ENCODE measurements at regions not wholly inside any gene's neighbourhood (a gene's known extent, or its start where the extent isn't known, plus 50 kb on each side); places are given as distances from the start of the nearest gene placed in this dataset.

GRCh38 chr21:16742131-16742641 is 770.7 kb upstream of the CXADR start:
- BruUV-seq (replicated peaks): no TSS peak
- H3K9me3 Mint-ChIP-seq (ENCODE audit: unreplicated experiment): no peaks in the 10 kb centered on the region
- ChIA-PET CTCF (no interaction called here), POLR2A (no interaction called here)
- H3K36me3 ChIP-seq (ENCODE audit: control insufficient read depth, insufficient read depth, low read length): no peaks in the 10 kb centered on the region
- H3K27ac Mint-ChIP-seq (ENCODE audit: unreplicated experiment): no peak overlapping the region
- intact Hi-C loops (cut with micrococcal nuclease; ENCODE audit: unreplicated experiment): no loop called here
- no peaks in the 10 kb centered on the region for H3K27me3 ChIP-seq (replicated peaks; ENCODE audit: control insufficient read depth, insufficient read depth, low read length)
- no peaks in the 10 kb centered on the region for H3K4me1 ChIP-seq
- H3K36me3 Mint-ChIP-seq (ENCODE audit: insufficient read depth, unreplicated experiment): no peaks in the 10 kb centered on the region
- H3K4me3 Mint-ChIP-seq (ENCODE audit: unreplicated experiment): no peak overlapping the region
- peaks cover 10% of the 10 kb centered on the region for H3K27me3 Mint-ChIP-seq (ENCODE audit: insufficient read depth, unreplicated experiment)
- no peak for TF ChIP-seq CTCF (IDR thresholded peaks at IDR 0.05; ENCODE audit: insufficient read depth in 1 of 2, low read depth in 1 of 2, low read length in 1 of 2, severe bottlenecking in 1 of 2, unreplicated experiment in 1 of 2)
- no peaks in the 10 kb centered on the region for H3K9me3 ChIP-seq
- no peak overlapping the region for H3K4me3 ChIP-seq (ENCODE audit: low read depth, low read length)
- no peak for DNase-seq
- no peaks in the 10 kb centered on the region for H3K4me1 Mint-ChIP-seq (ENCODE audit: low read depth, unreplicated experiment)

- Histone ChIP-seq H3K27me3 (replicated peaks; ENCODE audit: control insufficient read depth, insufficient read depth, low read length) (no peaks in the 10 kb centered on the region), H3K4me1 (no peaks in the 10 kb centered on the region), H3K4me3 (ENCODE audit: low read depth, low read length) (no peak overlapping the region), H3K9me3 (no peaks in the 10 kb centered on the region), H3K36me3 (ENCODE audit: control insufficient read depth, insufficient read depth, low read length) (no peaks in the 10 kb centered on the region)
- H3K9me3 Mint-ChIP-seq (ENCODE audit: unreplicated experiment): no peaks in the 10 kb centered on the region
- no peaks in the 10 kb centered on the region for H3K36me3 Mint-ChIP-seq (ENCODE audit: insufficient read depth, unreplicated experiment)
- no peak for TF ChIP-seq CTCF (IDR thresholded peaks at IDR 0.05; ENCODE audit: insufficient read depth in 1 of 2, low read depth in 1 of 2, low read length in 1 of 2, severe bottlenecking in 1 of 2, unreplicated experiment in 1 of 2)
- POLR2A ChIA-PET: no interaction called here
- peaks cover 10% of the 10 kb centered on the region for H3K27me3 Mint-ChIP-seq (ENCODE audit: insufficient read depth, unreplicated experiment)
- no peak overlapping the region for H3K27ac Mint-ChIP-seq (ENCODE audit: unreplicated experiment)
- H3K4me3 Mint-ChIP-seq (ENCODE audit: unreplicated experiment): no peak overlapping the region
- intact Hi-C loops (cut with micrococcal nuclease; ENCODE audit: unreplicated experiment): no loop called here
- DNase-seq: no peak
- BruUV-seq (replicated peaks): no TSS peak
- CTCF ChIA-PET: no interaction called here
- no peaks in the 10 kb centered on the region for H3K4me1 Mint-ChIP-seq (ENCODE audit: low read depth, unreplicated experiment)
Measured at GRCh38 chr21:16742741-16743140, 770.1 kb upstream of the CXADR start.

GRCh38 chr21:16743317-16743716 is 769.5 kb upstream of the CXADR start:
- POLR2A ChIA-PET: no interaction called here
- Mint-ChIP-seq H3K36me3 (ENCODE audit: insufficient read depth, unreplicated experiment) (no peaks in the 10 kb centered on the region), H3K9me3 (ENCODE audit: unreplicated experiment) (no peaks in the 10 kb centered on the region), H3K4me3 (ENCODE audit: unreplicated experiment) (no peak overlapping the region), H3K27ac (ENCODE audit: unreplicated experiment) (no peak overlapping the region), H3K4me1 (ENCODE audit: low read depth, unreplicated experiment) (no peaks in the 10 kb centered on the region), H3K27me3 (ENCODE audit: insufficient read depth, unreplicated experiment) (peaks cover 10% of the 10 kb centered on the region)
- H3K4me1 ChIP-seq: no peaks in the 10 kb centered on the region
- CTCF ChIA-PET: no interaction called here
- H3K27me3 ChIP-seq (replicated peaks; ENCODE audit: control insufficient read depth, insufficient read depth, low read length): no peaks in the 10 kb centered on the region
- BruUV-seq (replicated peaks): no TSS peak
- no peaks in the 10 kb centered on the region for H3K36me3 ChIP-seq (ENCODE audit: control insufficient read depth, insufficient read depth, low read length)
- no peak for DNase-seq
- no peak for TF ChIP-seq CTCF (IDR thresholded peaks at IDR 0.05; ENCODE audit: insufficient read depth in 1 of 2, low read depth in 1 of 2, low read length in 1 of 2, severe bottlenecking in 1 of 2, unreplicated experiment in 1 of 2)
- H3K9me3 ChIP-seq: no peaks in the 10 kb centered on the region
- H3K4me3 ChIP-seq (ENCODE audit: low read depth, low read length): no peak overlapping the region
- intact Hi-C loops (cut with micrococcal nuclease; ENCODE audit: unreplicated experiment): no loop called here
